PC-3 (cell line): ENCODE measurements at regions not wholly inside any gene's neighbourhood (a gene's known extent, or its start where the extent isn't known, plus 50 kb on each side); places are given as distances from the start of the nearest gene placed in this dataset.

Source experiments
- EZH2 ChIP-seq: fragments of 300-600 bp; sonication (generic); IDR thresholded peaks from one replicate; pipeline ENCODE4 v1.6.1; 2017; ENCODE audit warnings: antibody characterized with exemption, mild to moderate bottlenecking, low read length; ENCODE audit not compliant: unreplicated experiment
- EZH2phosphoT487 ChIP-seq: fragments of 300-600 bp; sonication (generic); IDR thresholded peaks from 2 replicates; pipeline ENCODE4 v1.6.1; 2018; ENCODE audit warnings: mild to moderate bottlenecking, antibody characterized with exemption, low read length, borderline replicate concordance
- TF ChIP-seq, protein P1 (sequence below): fragments of 300-600 bp; sonication (generic); conservative IDR thresholded peaks from 2 replicates; pipeline ENCODE4 v1.5.1; 2017; ENCODE audit warnings: antibody characterized with exemption, low read depth, mild to moderate bottlenecking, low read length

DNA sequence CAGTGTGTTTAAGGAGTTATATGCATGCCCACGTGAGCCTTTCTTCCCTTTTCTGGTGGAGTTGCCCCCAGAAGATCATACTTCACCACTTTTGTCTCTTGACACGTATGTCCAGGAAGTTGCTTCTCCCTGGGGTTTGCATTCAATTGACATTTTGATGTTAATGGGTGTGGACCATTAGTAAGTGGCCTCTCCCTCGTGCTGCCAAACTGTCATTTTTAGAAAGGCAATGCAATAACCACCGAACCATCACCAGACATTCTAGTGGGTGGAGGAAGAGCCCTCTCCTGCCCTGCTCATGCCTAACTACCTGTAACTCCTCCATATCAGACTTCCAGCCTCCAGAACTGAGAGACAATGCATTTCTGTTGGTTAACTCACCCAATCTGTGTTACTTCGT is 290.8 kb downstream of the ATPSCKMT start:
- TF ChIP-seq, protein P1, sequence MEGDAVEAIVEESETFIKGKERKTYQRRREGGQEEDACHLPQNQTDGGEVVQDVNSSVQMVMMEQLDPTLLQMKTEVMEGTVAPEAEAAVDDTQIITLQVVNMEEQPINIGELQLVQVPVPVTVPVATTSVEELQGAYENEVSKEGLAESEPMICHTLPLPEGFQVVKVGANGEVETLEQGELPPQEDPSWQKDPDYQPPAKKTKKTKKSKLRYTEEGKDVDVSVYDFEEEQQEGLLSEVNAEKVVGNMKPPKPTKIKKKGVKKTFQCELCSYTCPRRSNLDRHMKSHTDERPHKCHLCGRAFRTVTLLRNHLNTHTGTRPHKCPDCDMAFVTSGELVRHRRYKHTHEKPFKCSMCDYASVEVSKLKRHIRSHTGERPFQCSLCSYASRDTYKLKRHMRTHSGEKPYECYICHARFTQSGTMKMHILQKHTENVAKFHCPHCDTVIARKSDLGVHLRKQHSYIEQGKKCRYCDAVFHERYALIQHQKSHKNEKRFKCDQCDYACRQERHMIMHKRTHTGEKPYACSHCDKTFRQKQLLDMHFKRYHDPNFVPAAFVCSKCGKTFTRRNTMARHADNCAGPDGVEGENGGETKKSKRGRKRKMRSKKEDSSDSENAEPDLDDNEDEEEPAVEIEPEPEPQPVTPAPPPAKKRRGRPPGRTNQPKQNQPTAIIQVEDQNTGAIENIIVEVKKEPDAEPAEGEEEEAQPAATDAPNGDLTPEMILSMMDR, result no peak
- no peak for TF ChIP-seq EZH2
- no peak for TF ChIP-seq EZH2phosphoT487
